MV-4-11 (cell line): ENCODE measurements at regions not wholly inside any gene's neighbourhood (a gene's known extent, or its start where the extent isn't known, plus 50 kb on each side); places are given as distances from the start of the nearest gene placed in this dataset.
"Not testable (repeated sequence)": the region's sequence is repeated elsewhere in the genome, so short reads cannot be mapped to it uniquely, and the experiment has no call there.

Source experiments
- DNase-seq: peaks from one replicate; lab custom pipeline; 2025; lab: John Stamatoyannopoulos, UW

DNA sequence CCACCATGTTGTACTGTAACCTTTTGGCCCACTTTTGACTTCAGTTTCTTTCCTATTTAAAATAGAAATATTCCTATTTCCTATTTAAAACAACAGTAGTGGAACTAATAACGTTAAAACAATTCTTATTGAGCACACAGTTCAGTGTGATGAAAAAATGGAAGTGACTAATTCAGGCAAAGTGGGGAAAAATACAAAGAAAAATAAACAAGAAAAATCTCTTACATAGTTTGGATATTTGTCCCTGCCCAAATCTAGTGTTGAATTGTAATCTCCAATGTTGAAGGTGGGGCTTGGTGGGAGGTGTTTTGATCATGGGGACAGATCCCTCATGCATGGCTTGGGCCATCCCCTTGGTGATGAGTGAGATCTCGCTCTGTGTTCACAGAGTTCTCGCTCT is 198.1 kb upstream of the CPHXL start:
- DNase-seq, result no peak

DNA sequence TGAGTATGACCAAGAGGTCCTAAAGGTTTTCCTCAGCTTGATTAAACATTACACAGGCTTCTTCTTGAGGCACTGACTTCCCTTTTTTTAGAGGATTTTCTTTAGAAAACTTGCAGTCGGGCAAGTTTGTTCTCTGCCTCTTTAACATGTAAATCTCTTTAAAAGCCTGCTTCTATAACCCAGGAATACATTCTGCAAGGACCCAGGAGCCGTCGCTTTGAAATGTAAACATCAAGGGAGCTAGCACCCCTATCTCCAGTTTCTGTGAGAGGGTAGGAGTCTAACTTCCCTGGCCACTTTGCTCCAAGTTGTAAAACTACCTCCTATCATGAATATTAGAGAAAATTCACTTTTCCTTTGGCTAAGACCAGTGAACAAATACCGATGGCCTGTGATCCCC is 201.5 kb upstream of the CPHXL start:
- no peak for DNase-seq

- no peak for DNase-seq
Measured at GRCh38 chr16:75928295-75928694, 202.0 kb upstream of the CPHXL start.

GRCh38 chr16:75929046-75929445 is 202.8 kb upstream of the CPHXL start:
- no peak for DNase-seq

- DNase-seq, result no peak
Measured at GRCh38 chr16:75931043-75931442, 204.8 kb upstream of the CPHXL start.

DNA sequence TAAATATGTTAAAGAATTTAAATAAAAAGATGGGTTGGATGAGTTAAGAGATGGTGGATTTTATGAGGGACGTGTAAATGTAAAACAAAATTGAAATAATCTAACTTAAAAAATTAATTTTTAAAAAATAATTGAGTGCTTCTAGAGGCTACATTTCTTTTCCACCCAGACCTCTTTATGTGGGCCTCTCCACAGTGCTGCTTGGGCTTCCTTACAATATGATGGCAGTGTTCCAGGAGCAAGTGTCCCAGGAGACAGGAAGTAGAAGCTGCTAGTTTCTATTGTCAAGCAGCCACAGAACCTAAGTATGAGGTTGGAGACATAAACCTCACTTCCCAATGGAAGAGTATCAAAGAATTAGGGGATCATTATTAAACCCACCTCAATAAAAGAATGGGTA is 205.7 kb upstream of the CPHXL start:
- DNase-seq, result no peak

DNA sequence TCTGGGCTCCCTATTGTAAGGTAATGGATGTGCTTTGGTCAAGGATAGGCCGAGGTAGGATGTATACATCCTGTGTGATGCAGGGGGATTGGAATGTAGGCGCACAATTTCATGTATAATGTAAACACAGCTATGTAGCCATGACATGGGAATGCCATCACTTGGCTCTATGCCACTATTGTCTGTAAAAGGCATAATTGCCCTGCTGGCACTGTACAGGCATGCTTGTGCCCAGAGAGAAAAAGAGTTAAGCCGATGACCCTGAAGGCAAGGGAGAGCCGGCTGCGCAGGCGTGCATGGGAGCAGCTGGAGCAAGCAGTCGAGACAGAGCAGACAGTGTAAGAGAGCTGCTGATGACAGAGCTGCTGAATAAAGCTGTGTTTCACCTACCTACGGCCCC is 212.5 kb upstream of the CPHXL start:
- no peak for DNase-seq

DNA sequence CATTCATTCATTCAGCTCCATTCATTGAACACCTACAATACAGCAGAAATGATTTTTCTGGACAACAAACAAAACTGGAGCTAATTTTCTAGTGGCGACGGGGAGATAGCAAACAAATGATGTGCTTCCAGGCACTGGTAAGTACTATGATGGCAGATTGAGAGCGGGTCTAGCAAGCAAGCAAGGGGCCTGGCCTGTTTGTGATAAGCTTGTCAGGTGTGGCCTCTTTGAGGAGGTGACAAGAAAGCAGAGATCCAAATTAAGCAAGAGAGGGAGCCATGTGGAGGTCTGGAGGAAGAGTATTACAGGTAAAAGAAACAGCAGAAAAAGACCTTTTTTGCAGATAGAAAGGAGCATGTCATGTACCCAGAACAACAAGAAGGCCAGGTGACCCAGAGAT is 216.1 kb upstream of the CPHXL start:
- DNase-seq, result no peak

GRCh38 chr16:75942936-75943335 is 216.6 kb upstream of the CPHXL start:
- DNase-seq, result no peak

- no peak for DNase-seq
Measured at GRCh38 chr16:75943705-75944514, 217.6 kb upstream of the CPHXL start.

DNA sequence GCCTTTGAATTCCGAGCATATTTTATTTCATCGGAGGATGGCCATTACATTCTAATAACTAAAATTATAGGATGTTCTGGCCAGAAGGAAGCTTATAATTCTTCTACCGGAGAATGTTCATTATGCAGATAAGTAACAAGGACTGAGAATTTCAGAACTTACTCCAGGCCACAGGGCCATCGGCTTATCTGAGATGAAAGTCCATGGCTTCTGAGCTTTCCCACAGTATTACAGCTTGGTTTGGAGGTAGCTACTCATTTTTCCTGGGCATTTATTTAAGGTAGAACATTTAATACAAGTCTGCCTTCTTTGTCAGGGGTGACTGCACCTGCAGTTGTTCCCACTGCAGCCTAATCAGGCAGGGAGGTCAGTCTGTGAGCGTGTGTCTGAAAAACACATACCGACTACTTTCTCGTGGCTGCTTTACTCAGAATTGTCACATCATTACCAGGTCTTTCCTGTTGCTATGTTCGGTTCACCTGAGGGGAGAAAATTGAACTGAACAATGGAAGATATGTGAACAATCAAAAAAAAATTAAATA is 219.7 kb upstream of the CPHXL start:
- DNase-seq, result no peak

DNA sequence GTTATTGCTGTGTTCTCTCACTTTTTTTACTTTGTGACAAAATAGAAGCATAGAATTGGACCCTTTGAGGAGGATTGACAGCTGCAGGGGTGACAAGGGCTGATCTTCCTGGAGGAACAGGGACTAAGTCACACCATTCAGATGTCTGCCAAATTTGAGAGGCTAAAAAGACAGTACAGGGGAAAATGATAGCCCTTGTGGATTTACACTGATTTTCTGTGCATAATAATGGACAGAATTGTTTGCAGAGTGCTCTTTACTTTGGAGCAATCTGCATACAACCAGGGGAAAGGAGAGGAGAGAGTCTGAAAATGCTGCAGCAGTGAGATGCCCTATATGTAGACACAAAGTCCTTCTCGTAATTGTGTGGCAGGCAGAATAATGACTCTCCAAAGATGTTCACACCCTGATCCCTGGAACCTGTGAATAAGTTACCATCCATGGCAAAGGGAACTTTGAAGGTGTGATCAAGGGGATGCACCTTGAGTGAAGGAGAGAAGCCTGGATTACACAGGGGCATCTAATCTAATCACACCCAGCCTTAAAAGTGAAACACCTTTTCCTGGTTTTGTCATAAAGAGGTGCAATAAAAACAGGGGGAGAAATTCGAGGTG is 221.4 kb upstream of the CPHXL start:
- DNase-seq, result no peak

- no peak for DNase-seq
Measured at GRCh38 chr16:75948441-75948840, 222.2 kb upstream of the CPHXL start.

- DNase-seq, result no peak
Measured at GRCh38 chr16:75948886-75949285, 222.6 kb upstream of the CPHXL start.

GRCh38 chr16:75952124-75952523 is 225.8 kb upstream of the CPHXL start:
- no peak for DNase-seq

GRCh38 chr16:75957870-75958269 is 231.6 kb upstream of the CPHXL start:
- DNase-seq, result no peak

GRCh38 chr16:75965504-75966374 is 239.4 kb upstream of the CPHXL start:
- DNase-seq, result no peak

GRCh38 chr16:75969120-75969519 is 242.8 kb upstream of the CPHXL start:
- not testable (repeated sequence) for DNase-seq

GRCh38 chr16:75971334-75971733 is 245.0 kb upstream of the CPHXL start:
- DNase-seq, result no peak

- DNase-seq, result no peak
Measured at GRCh38 chr16:75983296-75983695, 257.0 kb upstream of the CPHXL start.

GRCh38 chr16:75983741-75984381 is 257.6 kb upstream of the CPHXL start:
- DNase-seq, result no peak

DNA sequence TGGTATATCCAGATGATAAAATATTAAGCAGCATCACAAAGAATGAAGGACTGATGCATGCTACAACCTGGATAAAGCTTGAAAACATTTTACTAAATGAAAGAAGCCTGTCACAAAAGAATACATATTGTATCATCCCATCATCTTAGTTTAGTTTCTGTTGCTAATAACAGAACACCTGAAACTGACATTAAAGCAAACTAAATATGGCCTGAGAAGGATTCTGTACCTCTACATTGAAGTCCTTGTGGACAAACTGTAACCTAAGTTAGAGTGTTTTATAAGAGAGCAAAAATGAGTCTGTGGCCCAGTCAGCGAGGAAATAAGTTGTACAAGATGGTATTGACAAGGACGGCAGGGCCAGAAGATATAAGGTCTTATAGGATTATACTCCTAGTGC is 261.0 kb upstream of the CPHXL start:
- no peak for DNase-seq
